LNCAP (cell line): ENCODE measurements at regions not wholly inside any gene's neighbourhood (a gene's known extent, or its start where the extent isn't known, plus 50 kb on each side); places are given as distances from the start of the nearest gene placed in this dataset.

Experiments
- CTCF ChIP-seq: fragments of 450-650 bp; IDR thresholded peaks from 2 replicates; pipeline ENCODE4 v1.5.1; 2017; ENCODE audit warnings: mild to moderate bottlenecking

GRCh38 chr12:47400266-47400665 is 305.6 kb downstream of the RPAP3 start:
- TF ChIP-seq CTCF: no peak

- peak; percentile 88 for TF ChIP-seq CTCF
Measured at GRCh38 chr12:47397664-47398281, 308.1 kb downstream of the RPAP3 start.

GRCh38 chr12:47396902-47397663 is 308.7 kb downstream of the RPAP3 start:
- no peak for TF ChIP-seq CTCF

GRCh38 chr12:47394070-47394469 is 311.8 kb downstream of the RPAP3 start:
- no peak for TF ChIP-seq CTCF

- TF ChIP-seq CTCF: no peak
Measured at GRCh38 chr12:47393403-47393790, 312.4 kb downstream of the RPAP3 start.

GRCh38 chr12:47391566-47391965 is 311.8 kb upstream of the AMIGO2 start:
- TF ChIP-seq CTCF: no peak

GRCh38 chr12:47388712-47389111 is 309.0 kb upstream of the AMIGO2 start:
- no peak for TF ChIP-seq CTCF
